GM19238 (cell line): ENCODE measurements at regions not wholly inside any gene's neighbourhood (a gene's known extent, or its start where the extent isn't known, plus 50 kb on each side); places are given as distances from the start of the nearest gene placed in this dataset.

Experiments used
- DNase-seq: peaks from one replicate; pipeline ENCODE4 v3.0.0; 2011; ENCODE audit warnings: low spot score; ENCODE audit not compliant: insufficient read length

GRCh38 chr21:15517394-15517793 lies 212.4 kb upstream of the USP25 start:
- no peak for DNase-seq

- no peak for DNase-seq
Measured at GRCh38 chr21:15520811-15521643, 208.8 kb upstream of the USP25 start.

- DNase-seq, result no peak
Measured at GRCh38 chr21:15521644-15522001, 208.2 kb upstream of the USP25 start.

- DNase-seq, result no peak
Measured at GRCh38 chr21:15522148-15522547, 207.6 kb upstream of the USP25 start.

GRCh38 chr21:15524855-15525254 lies 204.9 kb upstream of the USP25 start:
- no peak for DNase-seq

- no peak for DNase-seq
Measured at GRCh38 chr21:15526798-15527197, 203.0 kb upstream of the USP25 start.

- no peak for DNase-seq
Measured at GRCh38 chr21:15528346-15528745, 201.4 kb upstream of the USP25 start.

- no peak for DNase-seq
Measured at GRCh38 chr21:15531986-15532385, 197.8 kb upstream of the USP25 start.

- no peak for DNase-seq
Measured at GRCh38 chr21:15533618-15534017, 196.2 kb upstream of the USP25 start.

- DNase-seq, result no peak
Measured at GRCh38 chr21:15534450-15534886, 195.3 kb upstream of the USP25 start.

GRCh38 chr21:15539376-15539775 lies 190.4 kb upstream of the USP25 start:
- DNase-seq, result no peak

GRCh38 chr21:15543473-15543872 lies 186.3 kb upstream of the USP25 start:
- DNase-seq, result no peak

- DNase-seq, result no peak
Measured at GRCh38 chr21:15549671-15550070, 180.1 kb upstream of the USP25 start.

GRCh38 chr21:15552914-15553494 lies 176.8 kb upstream of the USP25 start:
- DNase-seq, result no peak

GRCh38 chr21:15557925-15558324 lies 171.9 kb upstream of the USP25 start:
- no peak for DNase-seq

GRCh38 chr21:15558884-15559283 lies 170.9 kb upstream of the USP25 start:
- DNase-seq, result no peak

GRCh38 chr21:15559660-15560059 lies 170.1 kb upstream of the USP25 start:
- no peak for DNase-seq

GRCh38 chr21:15560383-15561056 lies 169.3 kb upstream of the USP25 start:
- DNase-seq, result no peak

- DNase-seq, result no peak
Measured at GRCh38 chr21:15562748-15563147, 167.0 kb upstream of the USP25 start.

- no peak for DNase-seq
Measured at GRCh38 chr21:15564907-15565306, 164.9 kb upstream of the USP25 start.

- DNase-seq, result no peak
Measured at GRCh38 chr21:15566703-15567102, 163.1 kb upstream of the USP25 start.

GRCh38 chr21:15567191-15567590 lies 162.6 kb upstream of the USP25 start:
- DNase-seq, result no peak

GRCh38 chr21:15568516-15568915 lies 161.3 kb upstream of the USP25 start:
- DNase-seq, result no peak
